K562 (cell line): ENCODE measurements at regions not wholly inside any gene's neighbourhood (a gene's known extent, or its start where the extent isn't known, plus 50 kb on each side); places are given as distances from the start of the nearest gene placed in this dataset.
A peak's percentile ranks its signal among the peaks of the same experiment; 100 is the strongest.

Experiments used
- ATAC-seq: fragments of 200-7000 bp; cut with Tn5 transposase; 3 replicates; pipeline ENCODE4 v1.9.1; 2020; ENCODE audit warnings: moderate library complexity
- BruUV-seq: library from RNA; stranded (reverse); fragments of 400-500 nt; replicated peaks from 2 replicates; lab custom pipeline; 2021; lab: Mats Ljungman, UMichigan
- CTCF ChIA-PET: fragments of 300-600 bp; formaldehyde crosslinking; extraction: SDS; loops from one replicate; lab custom pipeline; 2021; ENCODE audit warnings: low intra/inter-chr PET ratio; lab: Yijun Ruan, JAX
- POLR2A ChIA-PET: fragments of 300-600, 350-650 bp; sonication (Branson Sonifier 250); formaldehyde crosslinking; extraction: SDS; loops from one replicate; lab custom pipeline; 2021; ENCODE audit warnings: antibody characterized with exemption, inconsistent platforms; lab: Yijun Ruan, JAX
- DNase-seq, 4 experiments: peaks; one replicate each; pipeline versions ENCODE4 v3.0.0 to v3.0.0-alpha.2; 2011 to 2018; ENCODE audit warnings: low spot score in 3 of 4, mixed read lengths in 3 of 4; ENCODE audit errors: extremely low read depth in 1 of 4
- FAIRE-seq: peaks from 2 replicates; lab custom pipeline; 2011; peaks lifted over from hg19 to GRCh38; lab: Jason Lieb, UNC
- H2AFZ ChIP-seq: 2 replicates; pipeline ENCODE4 v1.6.0; 2011; ENCODE audit warnings: low read depth, low read length, control low read depth, inconsistent platforms
- H3K27ac ChIP-seq: fragments of 200-600 bp; 3 replicates; pipeline ENCODE4 v1.8.0; 2011; ENCODE audit warnings: low read depth, mild to moderate bottlenecking, control low read depth, inconsistent platforms, low read length, moderate library complexity, mixed read lengths; ENCODE audit errors: extremely low read depth
- H3K27me3 ChIP-seq, 2 experiments: fragments of 300-600 bp in 1 of 2; 2 replicates in 1 of 2; 3 replicates in 1 of 2; pipeline versions ENCODE4 v1.6.0 to v1.8.0; 2011; ENCODE audit warnings: inconsistent platforms in 2 of 2, low read length in 2 of 2, mild to moderate bottlenecking in 1 of 2, mixed read lengths in 1 of 2, moderate library complexity in 1 of 2; ENCODE audit not compliant: control insufficient read depth in 2 of 2, insufficient read depth in 2 of 2
- H3K36me3 ChIP-seq: fragments of 300-600 bp; 3 replicates; pipeline ENCODE4 v1.8.0; 2011; ENCODE audit warnings: mild to moderate bottlenecking, low read length, inconsistent platforms; ENCODE audit not compliant: control insufficient read depth, insufficient read depth
- H3K4me1 ChIP-seq, 2 experiments: fragments of 200-600 bp in 1 of 2; replicated peaks in 1 of 2; 2 replicates in 1 of 2; 3 replicates in 1 of 2; pipeline versions ENCODE4 v1.5.1 to v1.8.0; 2011; ENCODE audit warnings: inconsistent platforms in 2 of 2, low read length in 2 of 2, mild to moderate bottlenecking in 1 of 2, mixed read lengths in 1 of 2, moderate library complexity in 1 of 2; ENCODE audit not compliant: control insufficient read depth in 2 of 2, insufficient read depth in 2 of 2
- H3K4me2 ChIP-seq: 2 replicates; pipeline ENCODE4 v1.6.1; 2011; ENCODE audit warnings: low read length, control low read depth, inconsistent platforms, mixed read lengths; ENCODE audit not compliant: insufficient read depth
- H3K4me3 ChIP-seq: fragments of 200-600 bp; sonication (generic), shearing (Covaris generic); 2 replicates; pipeline ENCODE4 v1.5.1; 2016; ENCODE audit warnings: control low read depth, inconsistent platforms
- H3K79me2 ChIP-seq: fragments of 200-600 bp; 3 replicates; pipeline ENCODE4 v1.8.0; 2011; ENCODE audit warnings: low read length, inconsistent platforms; ENCODE audit not compliant: control insufficient read depth, insufficient read depth
- H3K9ac ChIP-seq, 2 experiments: 2 replicates each; pipeline versions ENCODE4 v1.6.0 to v1.6.1; 2011; ENCODE audit warnings: low read depth in 2 of 2, low read length in 2 of 2, control low read depth in 1 of 2, inconsistent platforms in 1 of 2, mild to moderate bottlenecking in 1 of 2, mixed read lengths in 1 of 2; ENCODE audit not compliant: insufficient read depth in 1 of 2
- H3K9me1 ChIP-seq: one replicate; pipeline ENCODE4 v1.6.0; 2011; ENCODE audit warnings: inconsistent platforms, mild to moderate bottlenecking, low read length, moderate library complexity; ENCODE audit not compliant: control insufficient read depth, insufficient read depth
- H3K9me3 ChIP-seq: replicated peaks from 2 replicates; pipeline ENCODE4 v1.5.1; 2011; ENCODE audit warnings: low read depth, low read length, inconsistent platforms; ENCODE audit not compliant: control insufficient read depth, insufficient read depth
- H4K20me1 ChIP-seq: replicated peaks from 2 replicates; pipeline ENCODE4 v1.6.1; 2011; ENCODE audit warnings: low read length, inconsistent platforms, mixed read lengths; ENCODE audit not compliant: control insufficient read depth, insufficient read depth
- PML ChIP-seq: IDR thresholded peaks from 2 replicates; pipeline ENCODE4 v1.6.1; 2012; ENCODE audit warnings: low read length, inconsistent platforms
- SMARCA5 ChIP-seq: fragments of 450-650 bp; IDR thresholded peaks from 2 replicates; pipeline ENCODE4 v1.6.1; 2016
- STAG1 ChIP-seq: sonication (generic); formaldehyde crosslinking; IDR thresholded peaks from 2 replicates; pipeline ENCODE4 v1.5.0; 2020; ENCODE audit warnings: missing genetic modification reagents, borderline replicate concordance
- SUPT5H ChIP-seq: fragments of 450-650 bp; IDR thresholded peaks from 2 replicates; pipeline ENCODE4 v1.6.1; 2016
- U2AF2 ChIP-seq: fragments of 200-400 bp; formaldehyde crosslinking; optimal IDR thresholded peaks from 2 replicates; pipeline ENCODE3; 2017; ENCODE audit warnings: low read depth, mild to moderate bottlenecking, low read length
- ZKSCAN8 ChIP-seq: fragments of 200-800 bp; sonication (Bioruptor generic); IDR thresholded peaks from 2 replicates; pipeline ENCODE4 v1.6.1; 2016; ENCODE audit warnings: missing genetic modification characterization, missing compliant biosample characterization
- WGBS: fragments of 100-300 bp; shearing (Covaris generic); methylation state at CpG from one replicate; pipeline ENCODE4 v1.1.6; 2016; ENCODE audit warnings: low coverage, mixed read lengths; ENCODE audit not compliant: insufficient coverage; ENCODE audit errors: missing lambda C conversion rate; 5-methylcytosine and 5-hydroxymethylcytosine counted together
- in situ Hi-C: fragments of 300-500 bp; cut with MboI; formaldehyde crosslinking; loops from 4 replicates; pipeline ENCODE4 v1.15.0; 2018; ENCODE audit warnings: inconsistent platforms, mixed read lengths
- intact Hi-C: fragments of 100-400 bp; cut with micrococcal nuclease; formaldehyde crosslinking; loops from 2 replicates; pipeline ENCODE4 v1.14.2; 2022
- TF ChIP-seq, protein P1 (sequence below), 2 experiments: fragments of 450-650 bp; IDR thresholded peaks; 2 replicates each; pipeline ENCODE4 v1.6.1; 2018; ENCODE audit warnings: mild to moderate bottlenecking in 2 of 2, low read depth in 1 of 2; ENCODE audit not compliant: partially characterized antibody in 2 of 2

DNA sequence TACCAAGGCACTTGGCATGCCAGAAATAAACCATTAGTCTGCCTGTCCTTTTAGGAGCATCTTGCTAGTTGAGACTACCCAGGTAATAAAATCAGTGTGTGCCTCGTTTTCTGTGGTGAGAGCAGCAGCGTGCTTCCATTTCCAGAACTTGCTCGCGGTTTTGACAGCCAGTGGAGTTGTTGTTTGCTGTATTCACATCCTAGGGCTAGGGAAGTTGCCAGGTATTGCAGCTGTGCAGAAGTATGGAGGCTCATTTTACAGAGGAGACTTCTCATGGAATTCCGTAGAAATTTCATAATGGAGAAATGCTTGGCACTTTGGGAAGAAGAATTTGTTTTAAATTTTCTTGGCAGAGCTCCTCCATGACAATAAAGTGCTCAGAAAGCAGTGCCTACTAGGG, 1355.1 kb upstream of the ZEB2 start:
- Histone ChIP-seq H3K36me3 (no peaks in the 10 kb centered on the region), H3K4me3 (no peak overlapping the region), H3K79me2 (no peaks in the 10 kb centered on the region), H3K9me1 (no peaks in the 10 kb centered on the region), H4K20me1 (no peaks in the 10 kb centered on the region), H3K27me3 (no peaks in the 10 kb centered on the region), H3K27ac (no peak overlapping the region), H3K9ac (no peak overlapping the region), H3K4me1 (no peaks in the 10 kb centered on the region), H3K4me2 (no peak overlapping the region), H2AFZ (0 out of 2 replicates have a peak overlapping the region, but pooled peaks have one; percentile 4), H3K9me3 (no peaks in the 10 kb centered on the region)
- TF ChIP-seq U2AF2: no peak
- TF ChIP-seq SMARCA5: no peak
- TF ChIP-seq PML: no peak
- TF ChIP-seq STAG1: no peak
- TF ChIP-seq, protein P1, sequence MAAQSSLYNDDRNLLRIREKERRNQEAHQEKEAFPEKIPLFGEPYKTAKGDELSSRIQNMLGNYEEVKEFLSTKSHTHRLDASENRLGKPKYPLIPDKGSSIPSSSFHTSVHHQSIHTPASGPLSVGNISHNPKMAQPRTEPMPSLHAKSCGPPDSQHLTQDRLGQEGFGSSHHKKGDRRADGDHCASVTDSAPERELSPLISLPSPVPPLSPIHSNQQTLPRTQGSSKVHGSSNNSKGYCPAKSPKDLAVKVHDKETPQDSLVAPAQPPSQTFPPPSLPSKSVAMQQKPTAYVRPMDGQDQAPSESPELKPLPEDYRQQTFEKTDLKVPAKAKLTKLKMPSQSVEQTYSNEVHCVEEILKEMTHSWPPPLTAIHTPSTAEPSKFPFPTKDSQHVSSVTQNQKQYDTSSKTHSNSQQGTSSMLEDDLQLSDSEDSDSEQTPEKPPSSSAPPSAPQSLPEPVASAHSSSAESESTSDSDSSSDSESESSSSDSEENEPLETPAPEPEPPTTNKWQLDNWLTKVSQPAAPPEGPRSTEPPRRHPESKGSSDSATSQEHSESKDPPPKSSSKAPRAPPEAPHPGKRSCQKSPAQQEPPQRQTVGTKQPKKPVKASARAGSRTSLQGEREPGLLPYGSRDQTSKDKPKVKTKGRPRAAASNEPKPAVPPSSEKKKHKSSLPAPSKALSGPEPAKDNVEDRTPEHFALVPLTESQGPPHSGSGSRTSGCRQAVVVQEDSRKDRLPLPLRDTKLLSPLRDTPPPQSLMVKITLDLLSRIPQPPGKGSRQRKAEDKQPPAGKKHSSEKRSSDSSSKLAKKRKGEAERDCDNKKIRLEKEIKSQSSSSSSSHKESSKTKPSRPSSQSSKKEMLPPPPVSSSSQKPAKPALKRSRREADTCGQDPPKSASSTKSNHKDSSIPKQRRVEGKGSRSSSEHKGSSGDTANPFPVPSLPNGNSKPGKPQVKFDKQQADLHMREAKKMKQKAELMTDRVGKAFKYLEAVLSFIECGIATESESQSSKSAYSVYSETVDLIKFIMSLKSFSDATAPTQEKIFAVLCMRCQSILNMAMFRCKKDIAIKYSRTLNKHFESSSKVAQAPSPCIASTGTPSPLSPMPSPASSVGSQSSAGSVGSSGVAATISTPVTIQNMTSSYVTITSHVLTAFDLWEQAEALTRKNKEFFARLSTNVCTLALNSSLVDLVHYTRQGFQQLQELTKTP (IDR thresholded peaks at IDR 0.05; ENCODE audit: low read depth in 1 of 2, partially characterized antibody in 2 of 2): no peak
- TF ChIP-seq ZKSCAN8 (CRISPR knock-in tag): no peak
- no peak for TF ChIP-seq SUPT5H
- WGBS: 12% methylated on average over 5 of the region's 5 CpGs
- intact Hi-C loops: no loop called here
- ChIA-PET CTCF (no interaction called here), POLR2A (no interaction called here)
- DNase-seq (no peak), ATAC-seq (no peak), FAIRE-seq (no peak)
- no TSS peak for BruUV-seq
- in situ Hi-C loops: no loop called here
